ENCODE measurements at regions not wholly inside any gene's neighbourhood (a gene's known extent, or its start where the extent isn't known, plus 50 kb on each side); places are given as distances from the start of the nearest gene placed in this dataset.

DNA sequence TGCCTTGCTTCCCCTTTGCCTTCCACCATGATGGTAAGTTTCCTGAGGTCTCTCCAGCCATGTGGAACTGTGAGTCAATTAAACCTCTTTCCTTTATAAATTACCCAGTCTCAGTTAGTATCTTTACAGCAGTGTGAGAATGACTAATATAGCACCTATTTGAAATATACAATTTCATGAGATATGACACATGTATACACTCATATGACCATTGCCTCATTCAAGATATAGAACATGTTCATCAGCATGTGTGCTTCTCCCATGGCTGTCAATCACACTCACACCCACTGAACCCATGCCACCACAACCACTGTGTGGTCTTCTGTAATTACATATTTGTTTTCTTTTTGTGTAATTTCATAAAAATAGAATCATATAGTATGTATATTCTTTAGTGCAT lies 599.5 kb upstream of the EPHA6 start:
- H3F3A ChIP-seq (ENCODE audit: insufficient read depth), result no peaks in the 10 kb centered on the region
- H2AFZ ChIP-seq (ENCODE audit: low read depth, low read length, severe bottlenecking), result no peak overlapping the region
- H3K4me2 ChIP-seq (ENCODE audit: low read depth, low read length, poor library complexity, severe bottlenecking), result no peak overlapping the region
- no peaks in the 10 kb centered on the region for H3K27me3 ChIP-seq (ENCODE audit: low read length)
- H3K27ac ChIP-seq (ENCODE audit: low read depth, low read length), result no peak overlapping the region
- H3K36me3 ChIP-seq (ENCODE audit: low read length), result no peaks in the 10 kb centered on the region
- no peaks in the 10 kb centered on the region for H3K79me2 ChIP-seq (ENCODE audit: insufficient read depth, low read length)
- no peaks in the 10 kb centered on the region for H3K9me2 ChIP-seq (replicated peaks; ENCODE audit: insufficient read depth, low read length)
- H3K9ac ChIP-seq (ENCODE audit: low read length), result no peak overlapping the region
- H4K20me1 ChIP-seq (ENCODE audit: low read depth, low read length), result no peaks in the 10 kb centered on the region
- H3K4me3 ChIP-seq (ENCODE audit: insufficient read depth, low read length, poor library complexity, severe bottlenecking), result no peak overlapping the region
- H3K9me3 ChIP-seq (ENCODE audit: insufficient read depth, low read length), result 0 out of 2 replicates have a peak, but pooled peaks cover 4% of the 10 kb centered on the region
- no peak for TF ChIP-seq EZH2phosphoT487 (conservative IDR thresholded peaks at IDR 0.05; ENCODE audit: low read length)
- TF ChIP-seq, protein P1, sequence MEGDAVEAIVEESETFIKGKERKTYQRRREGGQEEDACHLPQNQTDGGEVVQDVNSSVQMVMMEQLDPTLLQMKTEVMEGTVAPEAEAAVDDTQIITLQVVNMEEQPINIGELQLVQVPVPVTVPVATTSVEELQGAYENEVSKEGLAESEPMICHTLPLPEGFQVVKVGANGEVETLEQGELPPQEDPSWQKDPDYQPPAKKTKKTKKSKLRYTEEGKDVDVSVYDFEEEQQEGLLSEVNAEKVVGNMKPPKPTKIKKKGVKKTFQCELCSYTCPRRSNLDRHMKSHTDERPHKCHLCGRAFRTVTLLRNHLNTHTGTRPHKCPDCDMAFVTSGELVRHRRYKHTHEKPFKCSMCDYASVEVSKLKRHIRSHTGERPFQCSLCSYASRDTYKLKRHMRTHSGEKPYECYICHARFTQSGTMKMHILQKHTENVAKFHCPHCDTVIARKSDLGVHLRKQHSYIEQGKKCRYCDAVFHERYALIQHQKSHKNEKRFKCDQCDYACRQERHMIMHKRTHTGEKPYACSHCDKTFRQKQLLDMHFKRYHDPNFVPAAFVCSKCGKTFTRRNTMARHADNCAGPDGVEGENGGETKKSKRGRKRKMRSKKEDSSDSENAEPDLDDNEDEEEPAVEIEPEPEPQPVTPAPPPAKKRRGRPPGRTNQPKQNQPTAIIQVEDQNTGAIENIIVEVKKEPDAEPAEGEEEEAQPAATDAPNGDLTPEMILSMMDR (IDR thresholded peaks at IDR 0.05; ENCODE audit: insufficient read depth, low read length, poor library complexity, severe bottlenecking), result no peak

DNA sequence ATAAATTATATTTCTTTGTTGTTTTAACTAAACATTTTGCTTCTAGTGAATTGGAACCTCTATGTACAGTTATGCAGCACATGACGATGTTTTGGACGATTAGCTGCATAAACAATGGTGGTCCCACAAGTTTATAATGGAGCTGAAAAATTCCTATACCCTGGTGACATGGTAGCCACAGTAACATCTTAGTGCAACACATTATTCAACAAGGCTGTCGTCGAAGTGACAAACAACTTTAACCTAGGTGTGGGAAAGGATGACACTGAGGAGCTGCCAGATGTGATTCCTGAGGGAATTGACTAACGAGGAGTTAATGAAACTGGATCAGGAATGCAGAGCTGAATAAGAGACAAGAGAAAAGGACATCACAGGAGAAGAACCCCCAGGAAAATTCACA lies 588.9 kb upstream of the EPHA6 start:
- Histone ChIP-seq H3K9ac (ENCODE audit: low read length) (no peak overlapping the region), H3K4me3 (ENCODE audit: insufficient read depth, low read length, poor library complexity, severe bottlenecking) (no peak overlapping the region), H3K4me2 (ENCODE audit: low read depth, low read length, poor library complexity, severe bottlenecking) (no peak overlapping the region), H3K9me3 (ENCODE audit: insufficient read depth, low read length) (no peaks in the 10 kb centered on the region), H3K36me3 (ENCODE audit: low read length) (no peaks in the 10 kb centered on the region), H4K20me1 (ENCODE audit: low read depth, low read length) (no peaks in the 10 kb centered on the region), H2AFZ (ENCODE audit: low read depth, low read length, severe bottlenecking) (no peak overlapping the region), H3F3A (ENCODE audit: insufficient read depth) (no peaks in the 10 kb centered on the region), H3K79me2 (ENCODE audit: insufficient read depth, low read length) (no peaks in the 10 kb centered on the region), H3K27me3 (ENCODE audit: low read length) (no peaks in the 10 kb centered on the region), H3K9me2 (replicated peaks; ENCODE audit: insufficient read depth, low read length) (no peaks in the 10 kb centered on the region), H3K27ac (ENCODE audit: low read depth, low read length) (no peak overlapping the region)
- TF ChIP-seq, protein P1 (IDR thresholded peaks at IDR 0.05; ENCODE audit: insufficient read depth, low read length, poor library complexity, severe bottlenecking), result no peak
- TF ChIP-seq EZH2phosphoT487 (conservative IDR thresholded peaks at IDR 0.05; ENCODE audit: low read length), result no peak

DNA sequence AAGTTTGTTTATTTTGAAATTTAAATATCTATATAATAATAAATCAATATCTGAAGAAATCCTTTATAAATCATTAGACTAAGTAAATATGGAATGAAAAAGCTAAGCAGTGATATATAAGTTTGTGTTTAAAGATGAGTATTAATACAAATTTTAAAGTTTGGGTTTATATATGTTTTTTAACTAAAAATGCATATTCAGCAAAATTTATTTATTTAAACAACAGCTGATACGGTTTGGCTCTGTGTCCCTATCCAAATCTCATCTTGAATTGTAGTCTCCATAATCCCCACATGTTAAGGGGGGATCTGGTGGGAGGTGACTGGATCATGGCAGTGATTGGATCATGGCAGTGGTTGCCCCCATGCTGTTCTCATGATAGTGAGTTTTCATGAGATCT lies 580.7 kb upstream of the EPHA6 start:
- no peaks in the 10 kb centered on the region for H3K9me3 ChIP-seq (ENCODE audit: insufficient read depth, low read length)
- no peak overlapping the region for H3K4me3 ChIP-seq (ENCODE audit: insufficient read depth, low read length, poor library complexity, severe bottlenecking)
- H3K9me2 ChIP-seq (replicated peaks; ENCODE audit: insufficient read depth, low read length), result no peaks in the 10 kb centered on the region
- H3F3A ChIP-seq (ENCODE audit: insufficient read depth), result no peaks in the 10 kb centered on the region
- H4K20me1 ChIP-seq (ENCODE audit: low read depth, low read length), result no peaks in the 10 kb centered on the region
- H2AFZ ChIP-seq (ENCODE audit: low read depth, low read length, severe bottlenecking), result no peak overlapping the region
- H3K79me2 ChIP-seq (ENCODE audit: insufficient read depth, low read length), result no peaks in the 10 kb centered on the region
- H3K27me3 ChIP-seq (ENCODE audit: low read length), result no peaks in the 10 kb centered on the region
- no peaks in the 10 kb centered on the region for H3K36me3 ChIP-seq (ENCODE audit: low read length)
- H3K4me2 ChIP-seq (ENCODE audit: low read depth, low read length, poor library complexity, severe bottlenecking), result no peak overlapping the region
- no peak for TF ChIP-seq EZH2phosphoT487 (conservative IDR thresholded peaks at IDR 0.05; ENCODE audit: low read length)
- H3K27ac ChIP-seq (ENCODE audit: low read depth, low read length), result no peak overlapping the region
- H3K9ac ChIP-seq (ENCODE audit: low read length), result no peak overlapping the region

DNA sequence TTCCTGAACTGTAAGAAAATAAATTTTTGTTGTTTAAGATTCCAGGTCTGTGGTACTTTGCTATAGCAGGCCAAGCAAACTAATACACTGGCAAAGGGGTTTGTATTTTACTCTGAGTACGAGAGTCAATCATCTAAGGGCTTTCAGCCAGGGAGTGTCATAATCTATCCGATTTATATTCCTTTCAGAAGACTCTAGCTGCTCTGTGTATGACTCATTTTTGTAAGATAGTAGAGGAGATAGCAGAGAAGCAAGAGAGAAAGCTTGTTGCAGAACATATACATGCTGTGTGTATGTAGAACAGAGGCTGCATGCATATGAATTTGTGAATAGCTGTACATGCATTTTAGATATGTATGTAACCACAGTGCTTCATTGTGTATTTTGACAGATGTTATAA lies 577.9 kb upstream of the EPHA6 start:
- no peaks in the 10 kb centered on the region for H3K9me3 ChIP-seq (ENCODE audit: insufficient read depth, low read length)
- H3F3A ChIP-seq (ENCODE audit: insufficient read depth), result no peaks in the 10 kb centered on the region
- H3K4me2 ChIP-seq (ENCODE audit: low read depth, low read length, poor library complexity, severe bottlenecking), result no peak overlapping the region
- no peak for TF ChIP-seq EZH2phosphoT487 (conservative IDR thresholded peaks at IDR 0.05; ENCODE audit: low read length)
- TF ChIP-seq, protein P1 (IDR thresholded peaks at IDR 0.05; ENCODE audit: insufficient read depth, low read length, poor library complexity, severe bottlenecking), result no peak
- H3K9me2 ChIP-seq (replicated peaks; ENCODE audit: insufficient read depth, low read length), result no peaks in the 10 kb centered on the region
- no peak overlapping the region for H3K4me3 ChIP-seq (ENCODE audit: insufficient read depth, low read length, poor library complexity, severe bottlenecking)
- H2AFZ ChIP-seq (ENCODE audit: low read depth, low read length, severe bottlenecking), result no peak overlapping the region
- H3K9ac ChIP-seq (ENCODE audit: low read length), result no peak overlapping the region
- H3K79me2 ChIP-seq (ENCODE audit: insufficient read depth, low read length), result no peaks in the 10 kb centered on the region
- no peak overlapping the region for H3K27ac ChIP-seq (ENCODE audit: low read depth, low read length)
- no peaks in the 10 kb centered on the region for H4K20me1 ChIP-seq (ENCODE audit: low read depth, low read length)
- no peaks in the 10 kb centered on the region for H3K36me3 ChIP-seq (ENCODE audit: low read length)
- no peaks in the 10 kb centered on the region for H3K27me3 ChIP-seq (ENCODE audit: low read length)

All from SU-DHL-6 (cell line).